Mammary epithelial cell (primary cell): ENCODE measurements at regions not wholly inside any gene's neighbourhood (a gene's known extent, or its start where the extent isn't known, plus 50 kb on each side); places are given as distances from the start of the nearest gene placed in this dataset.
"Not testable (repeated sequence)": the region's sequence is repeated elsewhere in the genome, so short reads cannot be mapped to it uniquely, and the experiment has no call there.

Source experiments
- CTCF ChIP-seq, 2 donors: IDR thresholded peaks in 1 of 2; conservative IDR thresholded peaks in 1 of 2; 2 replicates each; pipeline ENCODE4 v1.5.1; 2011 to 2012; ENCODE audit warnings: inconsistent platforms in 2 of 2, low read length in 2 of 2, mild to moderate bottlenecking in 2 of 2, control low read depth in 1 of 2, low read depth in 1 of 2; ENCODE audit not compliant: insufficient read depth in 1 of 2; ENCODE audit errors: extremely low read depth in 1 of 2
- EZH2 ChIP-seq: IDR thresholded peaks from 2 replicates; pipeline ENCODE4 v1.6.1; 2012; ENCODE audit warnings: low read length, inconsistent platforms, borderline replicate concordance

- TF ChIP-seq CTCF (conservative IDR thresholded peaks at IDR 0.05 in 1 of 2, IDR thresholded peaks at IDR 0.05 in 1 of 2; ENCODE audit: extremely low read depth in 1 of 2, insufficient read depth in 1 of 2, low read depth in 1 of 2, low read length in 2 of 2); EZH2: not testable (repeated sequence)
Observed at GRCh38 chr3:8356066-8356465, 145.6 kb upstream of the LMCD1 start.
